NCI-H446 (cell line): ENCODE measurements at regions not wholly inside any gene's neighbourhood (a gene's known extent, or its start where the extent isn't known, plus 50 kb on each side); places are given as distances from the start of the nearest gene placed in this dataset.

Experiments used
- DNase-seq, 2 experiments: peaks; one replicate each; lab custom pipeline; 2025; lab: John Stamatoyannopoulos, UW

- no peak for DNase-seq
These were observed 598.3 kb downstream of the SPRY1 start for GRCh38 chr4:123994917-123995316.

- DNase-seq: no peak
These were observed 599.3 kb downstream of the SPRY1 start for GRCh38 chr4:123995936-123996335.

GRCh38 chr4:123996718-123997510 is 600.3 kb downstream of the SPRY1 start:
- no peak for DNase-seq

GRCh38 chr4:123997776-123998449 is 601.3 kb downstream of the SPRY1 start:
- no peak for DNase-seq

GRCh38 chr4:124000233-124000632 is 603.6 kb downstream of the SPRY1 start:
- DNase-seq: no peak

- no peak for DNase-seq
These were observed 619.2 kb downstream of the SPRY1 start for GRCh38 chr4:124015766-124016165.

GRCh38 chr4:124017185-124017785 is 620.7 kb downstream of the SPRY1 start:
- no peak for DNase-seq

GRCh38 chr4:124018383-124019317 is 622.1 kb downstream of the SPRY1 start:
- no peak for DNase-seq

- no peak for DNase-seq
These were observed 623.4 kb downstream of the SPRY1 start for GRCh38 chr4:124019749-124020549.

GRCh38 chr4:124025000-124025399 is 628.4 kb downstream of the SPRY1 start:
- DNase-seq: no peak

- no peak for DNase-seq
These were observed 628.8 kb downstream of the SPRY1 start for GRCh38 chr4:124025428-124025827.

GRCh38 chr4:124028182-124028581 is 631.6 kb downstream of the SPRY1 start:
- DNase-seq: peak in 1 of 2 experiments; percentile 17

GRCh38 chr4:124030147-124030546 is 633.6 kb downstream of the SPRY1 start:
- DNase-seq: no peak

GRCh38 chr4:124032035-124032434 is 635.4 kb downstream of the SPRY1 start:
- DNase-seq: no peak

- DNase-seq: no peak
These were observed 638.9 kb downstream of the SPRY1 start for GRCh38 chr4:124035364-124036041.

GRCh38 chr4:124037236-124037635 is 640.6 kb downstream of the SPRY1 start:
- DNase-seq: no peak

GRCh38 chr4:124044330-124044729 is 647.7 kb downstream of the SPRY1 start:
- no peak for DNase-seq

- DNase-seq: no peak
These were observed 648.3 kb downstream of the SPRY1 start for GRCh38 chr4:124044867-124045266.

- DNase-seq: no peak
These were observed 649.6 kb downstream of the SPRY1 start for GRCh38 chr4:124046190-124046589.

- no peak for DNase-seq
These were observed 657.4 kb downstream of the SPRY1 start for GRCh38 chr4:124053872-124054538.
